Heart left ventricle (tissue), 16 donors: ENCODE measurements at regions not wholly inside any gene's neighbourhood (a gene's known extent, or its start where the extent isn't known, plus 50 kb on each side); places are given as distances from the start of the nearest gene placed in this dataset.

Source experiments
- ATAC-seq, 4 donors: fragments of 200-7000 bp; cut with Tn5 transposase; one replicate each; pipeline ENCODE4 v1.9.1; 2020 to 2022; ENCODE audit warnings: moderate library complexity in 4 of 4, mild to moderate bottlenecking in 3 of 4, moderate number of reproducible peaks in 1 of 4
- DNase-seq, 5 donors: peaks; one replicate each; pipeline ENCODE4 v3.0.0-alpha.2; 2020
- H3K27ac ChIP-seq, 12 donors: fragments of 200-600 bp; sonication (generic) in 4 of 12; one replicate each; pipeline versions ENCODE4 v1.5.0 to v1.8.0; 2016 to 2022; ENCODE audit warnings: mild to moderate bottlenecking in 2 of 12
- H3K27me3 ChIP-seq, 9 donors: fragments of 200-600 bp; sonication (generic) in 2 of 9; one replicate each; pipeline versions ENCODE4 v1.5.1 to v1.8.0; 2016 to 2022; ENCODE audit warnings: mild to moderate bottlenecking in 3 of 9
- H3K36me3 ChIP-seq, 9 donors: fragments of 200-600 bp; sonication (generic) in 2 of 9; one replicate each; pipeline versions ENCODE4 v1.5.0 to v1.8.0; 2018 to 2022; ENCODE audit warnings: mild to moderate bottlenecking in 2 of 9
- H3K4me1 ChIP-seq, 12 donors: fragments of 200-600 bp; sonication (generic) in 4 of 12; one replicate each; pipeline versions ENCODE4 v1.5.0 to v1.8.0; 2016 to 2022; ENCODE audit warnings: mild to moderate bottlenecking in 3 of 12
- H3K4me3 ChIP-seq, 12 donors: fragments of 200-600 bp; sonication (generic) in 4 of 12; one replicate each; pipeline versions ENCODE4 v1.5.0 to v1.8.0; 2017 to 2022; ENCODE audit warnings: mild to moderate bottlenecking in 9 of 12, moderate library complexity in 4 of 12
- H3K9me3 ChIP-seq, 12 donors: fragments of 200-600 bp; sonication (generic) in 4 of 12; one replicate each; pipeline versions ENCODE4 v1.5.0 to v1.8.0; 2016 to 2022; ENCODE audit warnings: mild to moderate bottlenecking in 1 of 12
- CTCF ChIP-seq, 12 donors: fragments of 200-600 bp; sonication (generic) in 4 of 12; IDR thresholded peaks; one replicate each; pipeline versions ENCODE4 v1.5.0 to v1.8.0; 2018 to 2022; ENCODE audit warnings: antibody characterized with exemption in 12 of 12, mild to moderate bottlenecking in 5 of 12
- POLR2A ChIP-seq, 2 donors: fragments of 450-650 bp; IDR thresholded peaks; one replicate each; pipeline ENCODE4 v1.6.1; 2017; ENCODE audit warnings: antibody characterized with exemption in 2 of 2, mild to moderate bottlenecking in 2 of 2, moderate library complexity in 2 of 2
- WGBS, 4 donors: extraction: QIAGEN DNeasy Blood & Tissue Kit in 2 of 4; methylation state at CpG; one replicate each; pipeline versions ENCODE4 v1.1.5 to v1.1.7; 2013 to 2018; 5-methylcytosine and 5-hydroxymethylcytosine counted together
- intact Hi-C, 10 donors: fragments of 100-400 bp; cut with DNase I; formaldehyde crosslinking; loops; one replicate each; pipeline versions ENCODE4 v1.11.1 to v1.14.2; 2022
- donor health status: ischemic (EF 13 %, LVEDD 7.1; RV severe dilation, severe dysfunction).
- donor health status: healthy with polysubstance abuse.
- donor health status: DM: no; HTN: yes; CAD: no.
- donor health status: DM: no; HTN: no; CAD: no.
- donor health status: ischemic (EF 25% LVEDD 6.9; RV normal size, moderate dysfunction).
- donor health status: ischemic (EF 25% LVEDD 5.7; RV mildly dilated, moderate dysfunction).
- donor health status: healthy.
- donor health status: DM: yes; HTN: yes; CAD: no.
- donor health status: ischemic (EF 35%, LVEDD 5.7; RV mildly dilated, moderate dysfunction).
- donor health status: nonischemic (EF 11% LVEDD 7.7; RV severe dilation, severe dysfunction).
- donor health status: DM: yes; HTN: yes; CAD: no.
- donor health status: PGD.
- donor health status: ischemic (EF 29% LVEDD 5.4; RV normal size, mild dysfunction).
- donor health status: nonischemic (EF 23%, LVEDD 6.1; RV moderate dilation, normal function).

GRCh38 chr4:159777689-159778088, 674.8 kb downstream of the RAPGEF2 start:
- Histone ChIP-seq H3K27ac (no peak overlapping the region), H3K27me3 (no peaks in the 10 kb centered on the region), H3K4me1 (no peaks in the 10 kb centered on the region), H3K9me3 (peaks cover 0 to under 1% (median 0%) of the 10 kb centered on the region in 12 donors), H3K4me3 (no peak overlapping the region), H3K36me3 (no peaks in the 10 kb centered on the region)
- WGBS, 4 donors, result 60 to 75% (median 68%) methylated on average over 4 of the region's 4 CpGs
- no peak for TF ChIP-seq POLR2A (IDR thresholded peaks at IDR 0.05)
- no peak for TF ChIP-seq CTCF (IDR thresholded peaks at IDR 0.05)
- intact Hi-C loops, result no loop called here
- ATAC-seq, result no peak
- DNase-seq, result no peak

GRCh38 chr4:159778298-159778697, 675.4 kb downstream of the RAPGEF2 start:
- intact Hi-C loops, result no loop called here
- Histone ChIP-seq H3K27ac (no peak overlapping the region), H3K9me3 (no peaks in the 10 kb centered on the region), H3K27me3 (no peaks in the 10 kb centered on the region), H3K36me3 (no peaks in the 10 kb centered on the region), H3K4me1 (no peaks in the 10 kb centered on the region), H3K4me3 (no peak overlapping the region)
- no peak for ATAC-seq
- TF ChIP-seq CTCF (IDR thresholded peaks at IDR 0.05) (no peak), POLR2A (IDR thresholded peaks at IDR 0.05) (no peak)
- DNase-seq, result no peak

- no peak overlapping the region for H3K4me3 ChIP-seq
- no peak for DNase-seq
- intact Hi-C loops, result no loop called here
- no peaks in the 10 kb centered on the region for H3K27me3 ChIP-seq
- no peaks in the 10 kb centered on the region for H3K9me3 ChIP-seq
- H3K27ac ChIP-seq, result no peak overlapping the region
- no peaks in the 10 kb centered on the region for H3K36me3 ChIP-seq
- WGBS, 4 donors, result 81 to 88% (median 85%) methylated on average over 3 of the region's 3 CpGs
- ATAC-seq, result no peak
- TF ChIP-seq POLR2A (IDR thresholded peaks at IDR 0.05), result no peak
- no peak for TF ChIP-seq CTCF (IDR thresholded peaks at IDR 0.05)
- no peaks in the 10 kb centered on the region for H3K4me1 ChIP-seq
Measured at GRCh38 chr4:159779716-159780115, 676.8 kb downstream of the RAPGEF2 start.

GRCh38 chr4:159780196-159780922, 677.5 kb downstream of the RAPGEF2 start:
- Histone ChIP-seq H3K36me3 (no peaks in the 10 kb centered on the region), H3K9me3 (no peaks in the 10 kb centered on the region), H3K4me1 (no peaks in the 10 kb centered on the region), H3K4me3 (no peak overlapping the region), H3K27ac (no peak overlapping the region), H3K27me3 (no peaks in the 10 kb centered on the region)
- no peak for DNase-seq
- no peak for TF ChIP-seq CTCF (IDR thresholded peaks at IDR 0.05)
- TF ChIP-seq POLR2A (IDR thresholded peaks at IDR 0.05), result no peak
- intact Hi-C loops, result no loop called here
- ATAC-seq, result no peak
- 86 to 96% (median 90%) methylated on average over 2 of the region's 2 CpGs for WGBS, 4 donors
